HepG2 (cell line): ENCODE measurements at regions not wholly inside any gene's neighbourhood (a gene's known extent, or its start where the extent isn't known, plus 50 kb on each side); places are given as distances from the start of the nearest gene placed in this dataset.

ENCODE experiments used
- ATF1 ChIP-seq: IDR thresholded peaks from 2 replicates; pipeline ENCODE4 v1.6.1; 2016; ENCODE audit warnings: mild to moderate bottlenecking, control low read depth
- MNT ChIP-seq: fragments of 450-650 bp; IDR thresholded peaks from 2 replicates; pipeline ENCODE4 v1.6.1; 2016
- PTBP1 ChIP-seq: fragments of 200-400 bp; formaldehyde crosslinking; IDR thresholded peaks from 2 replicates; pipeline ENCODE4 v1.6.1; 2018; ENCODE audit warnings: low read length, low read depth; ENCODE audit not compliant: poor library complexity, severe bottlenecking
- ZEB1 ChIP-seq: IDR thresholded peaks from 2 replicates; pipeline ENCODE4 v1.6.1; 2012; ENCODE audit warnings: mild to moderate bottlenecking, low read depth, inconsistent platforms; ENCODE audit not compliant: insufficient replicate concordance
- ZFYVE20 ChIP-seq: sonication (generic); formaldehyde crosslinking; IDR thresholded peaks from 2 replicates; pipeline ENCODE4 v1.8.0; 2023; ENCODE audit warnings: low read depth, mild to moderate bottlenecking, moderate library complexity, missing genetic modification reagents, borderline replicate concordance
- ZHX1 ChIP-seq: sonication (generic); formaldehyde crosslinking; IDR thresholded peaks from 2 replicates; pipeline ENCODE4 v1.8.1; 2022; ENCODE audit warnings: low read depth, mild to moderate bottlenecking, missing genetic modification reagents
- ZMYM2 ChIP-seq: sonication (generic); formaldehyde crosslinking; IDR thresholded peaks from 2 replicates; pipeline ENCODE4 v1.8.0; 2022; ENCODE audit warnings: mild to moderate bottlenecking, missing genetic modification reagents
- ZNF367 ChIP-seq: sonication (generic); formaldehyde crosslinking; IDR thresholded peaks from 2 replicates; pipeline ENCODE4 v1.4.0; 2020; ENCODE audit warnings: missing genetic modification reagents, borderline replicate concordance
- TF ChIP-seq, protein P1 (sequence below): sonication (generic); formaldehyde crosslinking; IDR thresholded peaks from 2 replicates; pipeline ENCODE4 v1.4.0; 2020; ENCODE audit warnings: missing genetic modification reagents
- TF ChIP-seq, protein P2 (sequence below): sonication (generic); formaldehyde crosslinking; IDR thresholded peaks from 2 replicates; pipeline ENCODE4 v1.4.0; 2020; ENCODE audit warnings: missing genetic modification reagents

- no peak for TF ChIP-seq ZHX1
- TF ChIP-seq, protein P1, sequence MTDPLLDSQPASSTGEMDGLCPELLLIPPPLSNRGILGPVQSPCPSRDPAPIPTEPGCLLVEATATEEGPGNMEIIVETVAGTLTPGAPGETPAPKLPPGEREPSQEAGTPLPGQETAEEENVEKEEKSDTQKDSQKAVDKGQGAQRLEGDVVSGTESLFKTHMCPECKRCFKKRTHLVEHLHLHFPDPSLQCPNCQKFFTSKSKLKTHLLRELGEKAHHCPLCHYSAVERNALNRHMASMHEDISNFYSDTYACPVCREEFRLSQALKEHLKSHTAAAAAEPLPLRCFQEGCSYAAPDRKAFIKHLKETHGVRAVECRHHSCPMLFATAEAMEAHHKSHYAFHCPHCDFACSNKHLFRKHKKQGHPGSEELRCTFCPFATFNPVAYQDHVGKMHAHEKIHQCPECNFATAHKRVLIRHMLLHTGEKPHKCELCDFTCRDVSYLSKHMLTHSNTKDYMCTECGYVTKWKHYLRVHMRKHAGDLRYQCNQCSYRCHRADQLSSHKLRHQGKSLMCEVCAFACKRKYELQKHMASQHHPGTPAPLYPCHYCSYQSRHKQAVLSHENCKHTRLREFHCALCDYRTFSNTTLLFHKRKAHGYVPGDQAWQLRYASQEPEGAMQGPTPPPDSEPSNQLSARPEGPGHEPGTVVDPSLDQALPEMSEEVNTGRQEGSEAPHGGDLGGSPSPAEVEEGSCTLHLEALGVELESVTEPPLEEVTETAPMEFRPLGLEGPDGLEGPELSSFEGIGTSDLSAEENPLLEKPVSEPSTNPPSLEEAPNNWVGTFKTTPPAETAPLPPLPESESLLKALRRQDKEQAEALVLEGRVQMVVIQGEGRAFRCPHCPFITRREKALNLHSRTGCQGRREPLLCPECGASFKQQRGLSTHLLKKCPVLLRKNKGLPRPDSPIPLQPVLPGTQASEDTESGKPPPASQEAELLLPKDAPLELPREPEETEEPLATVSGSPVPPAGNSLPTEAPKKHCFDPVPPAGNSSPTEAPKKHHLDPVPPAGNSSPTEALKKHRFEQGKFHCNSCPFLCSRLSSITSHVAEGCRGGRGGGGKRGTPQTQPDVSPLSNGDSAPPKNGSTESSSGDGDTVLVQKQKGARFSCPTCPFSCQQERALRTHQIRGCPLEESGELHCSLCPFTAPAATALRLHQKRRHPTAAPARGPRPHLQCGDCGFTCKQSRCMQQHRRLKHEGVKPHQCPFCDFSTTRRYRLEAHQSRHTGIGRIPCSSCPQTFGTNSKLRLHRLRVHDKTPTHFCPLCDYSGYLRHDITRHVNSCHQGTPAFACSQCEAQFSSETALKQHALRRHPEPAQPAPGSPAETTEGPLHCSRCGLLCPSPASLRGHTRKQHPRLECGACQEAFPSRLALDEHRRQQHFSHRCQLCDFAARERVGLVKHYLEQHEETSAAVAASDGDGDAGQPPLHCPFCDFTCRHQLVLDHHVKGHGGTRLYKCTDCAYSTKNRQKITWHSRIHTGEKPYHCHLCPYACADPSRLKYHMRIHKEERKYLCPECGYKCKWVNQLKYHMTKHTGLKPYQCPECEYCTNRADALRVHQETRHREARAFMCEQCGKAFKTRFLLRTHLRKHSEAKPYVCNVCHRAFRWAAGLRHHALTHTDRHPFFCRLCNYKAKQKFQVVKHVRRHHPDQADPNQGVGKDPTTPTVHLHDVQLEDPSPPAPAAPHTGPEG (CRISPR knock-in tag) = no peak
- TF ChIP-seq ATF1 = no peak
- no peak for TF ChIP-seq ZNF367 (CRISPR knock-in tag)
- no peak for TF ChIP-seq ZEB1
- TF ChIP-seq ZFYVE20 (CRISPR knock-in tag) = no peak
- no peak for TF ChIP-seq ZMYM2 (CRISPR knock-in tag)
- no peak for TF ChIP-seq PTBP1
- TF ChIP-seq, protein P2, sequence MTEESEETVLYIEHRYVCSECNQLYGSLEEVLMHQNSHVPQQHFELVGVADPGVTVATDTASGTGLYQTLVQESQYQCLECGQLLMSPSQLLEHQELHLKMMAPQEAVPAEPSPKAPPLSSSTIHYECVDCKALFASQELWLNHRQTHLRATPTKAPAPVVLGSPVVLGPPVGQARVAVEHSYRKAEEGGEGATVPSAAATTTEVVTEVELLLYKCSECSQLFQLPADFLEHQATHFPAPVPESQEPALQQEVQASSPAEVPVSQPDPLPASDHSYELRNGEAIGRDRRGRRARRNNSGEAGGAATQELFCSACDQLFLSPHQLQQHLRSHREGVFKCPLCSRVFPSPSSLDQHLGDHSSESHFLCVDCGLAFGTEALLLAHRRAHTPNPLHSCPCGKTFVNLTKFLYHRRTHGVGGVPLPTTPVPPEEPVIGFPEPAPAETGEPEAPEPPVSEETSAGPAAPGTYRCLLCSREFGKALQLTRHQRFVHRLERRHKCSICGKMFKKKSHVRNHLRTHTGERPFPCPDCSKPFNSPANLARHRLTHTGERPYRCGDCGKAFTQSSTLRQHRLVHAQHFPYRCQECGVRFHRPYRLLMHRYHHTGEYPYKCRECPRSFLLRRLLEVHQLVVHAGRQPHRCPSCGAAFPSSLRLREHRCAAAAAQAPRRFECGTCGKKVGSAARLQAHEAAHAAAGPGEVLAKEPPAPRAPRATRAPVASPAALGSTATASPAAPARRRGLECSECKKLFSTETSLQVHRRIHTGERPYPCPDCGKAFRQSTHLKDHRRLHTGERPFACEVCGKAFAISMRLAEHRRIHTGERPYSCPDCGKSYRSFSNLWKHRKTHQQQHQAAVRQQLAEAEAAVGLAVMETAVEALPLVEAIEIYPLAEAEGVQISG = no peak
- TF ChIP-seq MNT = no peak
Observed at GRCh38 chr21:38112219-38112789, 144.5 kb upstream of the KCNJ15 start (continued).
